C4-2B (cell line): ENCODE measurements at regions not wholly inside any gene's neighbourhood (a gene's known extent, or its start where the extent isn't known, plus 50 kb on each side); places are given as distances from the start of the nearest gene placed in this dataset.

Source experiments
- CTCF ChIP-seq: fragments of 450-650 bp; conservative IDR thresholded peaks from 2 replicates; pipeline ENCODE4 v1.5.1; 2017; ENCODE audit warnings: mild to moderate bottlenecking
- ZFX ChIP-seq: fragments of 450-650 bp; IDR thresholded peaks from 2 replicates; pipeline ENCODE4 v1.6.1; 2017

- TF ChIP-seq CTCF (peak; percentile 53), ZFX (no peak)
Observed at GRCh38 chr3:87041191-87041590, 50.2 kb upstream of the VGLL3 start.
